OCI-LY1 (cell line): ENCODE measurements at regions not wholly inside any gene's neighbourhood (a gene's known extent, or its start where the extent isn't known, plus 50 kb on each side); places are given as distances from the start of the nearest gene placed in this dataset.

Experiments used
- CTCF ChIP-seq: fragments of 200-600 bp; sonication (generic), shearing (Covaris generic); IDR thresholded peaks from 2 replicates; pipeline ENCODE4 v1.5.1; 2017; ENCODE audit warnings: mild to moderate bottlenecking, antibody characterized with exemption, low read length, moderate library complexity, mixed read lengths
- EZH2 ChIP-seq: fragments of 200-600 bp; sonication (generic), shearing (Covaris generic); IDR thresholded peaks from 2 replicates; pipeline ENCODE4 v1.8.0; 2017; ENCODE audit warnings: borderline replicate concordance, mixed run types, mild to moderate bottlenecking, antibody characterized with exemption, low read length, moderate library complexity, mixed read lengths

GRCh38 chr21:17214801-17215200 lies 298.0 kb upstream of the CXADR start:
- TF ChIP-seq CTCF (no peak), EZH2 (no peak)
